Neural cell (in vitro differentiated cells): ENCODE measurements at regions not wholly inside any gene's neighbourhood (a gene's known extent, or its start where the extent isn't known, plus 50 kb on each side); places are given as distances from the start of the nearest gene placed in this dataset.

ENCODE experiments used
- CTCF ChIP-seq: fragments of 450-650 bp; IDR thresholded peaks from 2 replicates; pipeline ENCODE4 v1.5.1; 2014; ENCODE audit warnings: antibody characterized with exemption, mild to moderate bottlenecking, moderate library complexity; ENCODE audit not compliant: poor library complexity, severe bottlenecking
- EZH2 ChIP-seq: fragments of 200-600, 300-800 bp; shearing (Covaris generic), sonication (generic); IDR thresholded peaks from 2 replicates; pipeline ENCODE4 v1.6.1; 2014; ENCODE audit warnings: antibody characterized with exemption, low read length, borderline replicate concordance, mild to moderate bottlenecking; ENCODE audit not compliant: insufficient read depth, poor library complexity, severe bottlenecking
- POLR2AphosphoS5 ChIP-seq: IDR thresholded peaks from 2 replicates; pipeline ENCODE4 v1.6.1; 2012

- TF ChIP-seq EZH2 (no peak), CTCF (no peak), POLR2AphosphoS5 (no peak)
Observed at GRCh38 chr19:28405346-28405742, 807.6 kb downstream of the UQCRFS1 start.
